ENCODE measurements at regions not wholly inside any gene's neighbourhood (a gene's known extent, or its start where the extent isn't known, plus 50 kb on each side); places are given as distances from the start of the nearest gene placed in this dataset.
"Not testable (repeated sequence)": the region's sequence is repeated elsewhere in the genome, so short reads cannot be mapped to it uniquely, and the experiment has no call there.

- DNase-seq = no peak
Measured at GRCh38 chr18:38263066-38263465, 697.5 kb upstream of the CELF4 start.

GRCh38 chr18:38262661-38263060 lies 697.1 kb upstream of the CELF4 start:
- DNase-seq = no peak

- DNase-seq = no peak
Measured at GRCh38 chr18:38257661-38258060, 692.1 kb upstream of the CELF4 start.

GRCh38 chr18:38256366-38256765 lies 690.8 kb upstream of the CELF4 start:
- DNase-seq = no peak

- no peak for DNase-seq
Measured at GRCh38 chr18:38250971-38251370, 685.4 kb upstream of the CELF4 start.

GRCh38 chr18:38244480-38244879 lies 678.9 kb upstream of the CELF4 start:
- DNase-seq = no peak

- DNase-seq = no peak
Measured at GRCh38 chr18:38243291-38243690, 677.7 kb upstream of the CELF4 start.

- no peak for DNase-seq
Measured at GRCh38 chr18:38241736-38242135, 676.1 kb upstream of the CELF4 start.

- DNase-seq = no peak
Measured at GRCh38 chr18:38241216-38241615, 675.6 kb upstream of the CELF4 start.

GRCh38 chr18:38239606-38240005 lies 674.0 kb upstream of the CELF4 start:
- no peak for DNase-seq

- DNase-seq = no peak
Measured at GRCh38 chr18:38237796-38238195, 672.2 kb upstream of the CELF4 start.

GRCh38 chr18:38221476-38222100 lies 656.0 kb upstream of the CELF4 start:
- DNase-seq = no peak

- DNase-seq = no peak
Measured at GRCh38 chr18:38198956-38199355, 633.4 kb upstream of the CELF4 start.

- no peak for DNase-seq
Measured at GRCh38 chr18:38198526-38198925, 632.9 kb upstream of the CELF4 start.

GRCh38 chr18:38186491-38186890 lies 620.9 kb upstream of the CELF4 start:
- DNase-seq = no peak

GRCh38 chr18:38174594-38174993 lies 609.0 kb upstream of the CELF4 start:
- DNase-seq = no peak

GRCh38 chr18:38174173-38174572 lies 608.6 kb upstream of the CELF4 start:
- no peak for DNase-seq

GRCh38 chr18:38170845-38171244 lies 605.2 kb upstream of the CELF4 start:
- DNase-seq = no peak

- no peak for DNase-seq
Measured at GRCh38 chr18:38167623-38168022, 602.0 kb upstream of the CELF4 start.

- not testable (repeated sequence) for DNase-seq
Measured at GRCh38 chr18:38153116-38153515, 587.5 kb upstream of the CELF4 start.

GRCh38 chr18:38116716-38117115 lies 551.1 kb upstream of the CELF4 start:
- DNase-seq = no peak

GRCh38 chr18:38115201-38115600 lies 549.6 kb upstream of the CELF4 start:
- DNase-seq = no peak

- no peak for DNase-seq
Measured at GRCh38 chr18:38087538-38087937, 521.9 kb upstream of the CELF4 start.

GRCh38 chr18:38081516-38081915 lies 515.9 kb upstream of the CELF4 start:
- no peak for DNase-seq

GRCh38 chr18:38077229-38077628 lies 511.6 kb upstream of the CELF4 start:
- no peak for DNase-seq
